HEK293T (cell line): ENCODE measurements at regions not wholly inside any gene's neighbourhood (a gene's known extent, or its start where the extent isn't known, plus 50 kb on each side); places are given as distances from the start of the nearest gene placed in this dataset.
"Not testable (repeated sequence)": the region's sequence is repeated elsewhere in the genome, so short reads cannot be mapped to it uniquely, and the experiment has no call there.

Experiments
- CTCF ChIA-PET: fragments of 350-600 bp; formaldehyde crosslinking; extraction: SDS; loops from one replicate; lab custom pipeline; 2021; ENCODE audit warnings: antibody characterized with exemption, inconsistent platforms; lab: Yijun Ruan, JAX
- POLR2A ChIA-PET: fragments of 350-600 bp; formaldehyde crosslinking; extraction: SDS; loops from one replicate; lab custom pipeline; 2020; ENCODE audit warnings: antibody characterized with exemption, inconsistent platforms; lab: Yijun Ruan, JAX
- DNase-seq: peaks from one replicate; pipeline ENCODE4 v3.0.0; 2012; ENCODE audit warnings: mixed read lengths; ENCODE audit errors: extremely low spot score
- ARNT ChIP-seq: fragments of 450-650 bp; IDR thresholded peaks from 2 replicates; pipeline ENCODE4 v1.6.1; 2017; ENCODE audit warnings: mild to moderate bottlenecking
- BHLHE40 ChIP-seq: fragments of 450-650 bp; IDR thresholded peaks from 2 replicates; pipeline ENCODE4 v1.6.1; 2016; ENCODE audit warnings: mild to moderate bottlenecking, moderate library complexity, borderline replicate concordance
- CTBP1 ChIP-seq: fragments of 450-650 bp; IDR thresholded peaks from 2 replicates; pipeline ENCODE4 v1.6.1; 2016; ENCODE audit warnings: borderline replicate concordance
- ELF4 ChIP-seq: fragments of 450-650 bp; IDR thresholded peaks from 2 replicates; pipeline ENCODE4 v1.6.1; 2017; ENCODE audit warnings: antibody characterized with exemption
- FOXA1 ChIP-seq: fragments of 450-650 bp; IDR thresholded peaks from 2 replicates; pipeline ENCODE4 v1.6.1; 2016; ENCODE audit warnings: mild to moderate bottlenecking
- FOXK2 ChIP-seq: fragments of 450-650 bp; IDR thresholded peaks from 2 replicates; pipeline ENCODE4 v1.6.1; 2016; ENCODE audit warnings: mild to moderate bottlenecking
- FOXM1 ChIP-seq: fragments of 450-650 bp; IDR thresholded peaks from 2 replicates; pipeline ENCODE4 v1.6.1; 2017; ENCODE audit warnings: mild to moderate bottlenecking, borderline replicate concordance
- HDGF ChIP-seq: fragments of 450-650 bp; IDR thresholded peaks from 2 replicates; pipeline ENCODE4 v1.6.1; 2017; ENCODE audit warnings: antibody characterized with exemption, borderline replicate concordance
- L3MBTL2 ChIP-seq: fragments of 450-650 bp; conservative IDR thresholded peaks from 2 replicates; pipeline ENCODE4 v1.6.1; 2016; ENCODE audit warnings: mild to moderate bottlenecking
- LEF1 ChIP-seq: fragments of 450-650 bp; IDR thresholded peaks from 2 replicates; pipeline ENCODE4 v1.6.1; 2017; ENCODE audit warnings: mild to moderate bottlenecking, borderline replicate concordance
- NFRKB ChIP-seq: fragments of 450-650 bp; IDR thresholded peaks from 2 replicates; pipeline ENCODE4 v1.6.1; 2016; ENCODE audit warnings: mild to moderate bottlenecking, moderate library complexity
- PKNOX1 ChIP-seq: fragments of 450-650 bp; IDR thresholded peaks from 2 replicates; pipeline ENCODE4 v1.6.1; 2016
- SP1 ChIP-seq: fragments of 450-650 bp; IDR thresholded peaks from 2 replicates; pipeline ENCODE4 v1.6.1; 2017
- SUZ12 ChIP-seq: fragments of 450-650 bp; IDR thresholded peaks from 2 replicates; pipeline ENCODE4 v1.6.1; 2016; ENCODE audit warnings: mild to moderate bottlenecking
- TARDBP ChIP-seq: fragments of 450-650 bp; IDR thresholded peaks from 2 replicates; pipeline ENCODE4 v1.6.1; 2016
- ZNF384 ChIP-seq: fragments of 450-650 bp; IDR thresholded peaks from 2 replicates; pipeline ENCODE4 v1.6.1; 2016

- TF ChIP-seq TARDBP, result no peak
- TF ChIP-seq BHLHE40, result no peak
- no peak for TF ChIP-seq CTBP1
- no peak for TF ChIP-seq L3MBTL2
- TF ChIP-seq SP1, result no peak
- TF ChIP-seq FOXK2, result no peak
- no peak for TF ChIP-seq SUZ12
- no peak for TF ChIP-seq ZNF384
- no peak for TF ChIP-seq FOXA1
- TF ChIP-seq ARNT, result no peak
- no peak for TF ChIP-seq HDGF
- no peak for TF ChIP-seq ELF4
- TF ChIP-seq PKNOX1, result no peak
- no peak for TF ChIP-seq LEF1
- no peak for TF ChIP-seq NFRKB
- ChIA-PET POLR2A (no interaction called here), CTCF (no interaction called here)
- DNase-seq, result no peak
These were observed 156.4 kb upstream of the CXCL13 start for GRCh38 chr4:77449171-77449570.

- TF ChIP-seq SP1 (no peak), FOXA1 (no peak), LEF1 (no peak), CTBP1 (no peak), L3MBTL2 (no peak), ARNT (no peak), NFRKB (no peak)
- ChIA-PET POLR2A (no interaction called here), CTCF (interaction anchor here (0.7 to 1.2 kb wide), 2 partner anchors 16 to 17 kb away, joined by 3 to 7 read pairs; no protein-coding TSS in a partner anchor)
- no peak for DNase-seq
These were observed 155.6 kb upstream of the CXCL13 start for GRCh38 chr4:77450006-77450405.

- ChIA-PET CTCF (no interaction called here), POLR2A (no interaction called here)
- DNase-seq, result no peak
- no peak for TF ChIP-seq TARDBP
- no peak for TF ChIP-seq ZNF384
- no peak for TF ChIP-seq SP1
- TF ChIP-seq ARNT, result no peak
- no peak for TF ChIP-seq SUZ12
- no peak for TF ChIP-seq L3MBTL2
- TF ChIP-seq PKNOX1, result no peak
- no peak for TF ChIP-seq HDGF
- TF ChIP-seq CTBP1, result no peak
- no peak for TF ChIP-seq ELF4
- TF ChIP-seq LEF1, result no peak
- no peak for TF ChIP-seq FOXM1
These were observed 154.1 kb upstream of the CXCL13 start for GRCh38 chr4:77451530-77451929.

GRCh38 chr4:77452117-77452516 lies 153.5 kb upstream of the CXCL13 start:
- CTCF ChIA-PET, DNase-seq, POLR2A ChIA-PET: not testable (repeated sequence)

GRCh38 chr4:77453911-77454310 lies 151.7 kb upstream of the CXCL13 start:
- CTCF ChIA-PET, result no interaction called here
- TF ChIP-seq FOXK2 (no peak), L3MBTL2 (no peak), TARDBP (no peak), LEF1 (no peak), ZNF384 (no peak), CTBP1 (no peak), SP1 (no peak), HDGF (no peak), SUZ12 (no peak), PKNOX1 (no peak)
- DNase-seq, result no peak
- POLR2A ChIA-PET, result no interaction called here

GRCh38 chr4:77454858-77455257 lies 150.8 kb upstream of the CXCL13 start:
- POLR2A ChIA-PET, result no interaction called here
- TF ChIP-seq CTBP1 (no peak), FOXM1 (no peak), SP1 (no peak), FOXA1 (no peak), BHLHE40 (no peak), FOXK2 (no peak), ELF4 (no peak), ARNT (no peak), ZNF384 (no peak), TARDBP (no peak), HDGF (no peak), SUZ12 (no peak), NFRKB (no peak), LEF1 (no peak), L3MBTL2 (no peak), PKNOX1 (no peak)
- CTCF ChIA-PET, result no interaction called here
- no peak for DNase-seq

GRCh38 chr4:77464100-77464499 lies 141.5 kb upstream of the CXCL13 start:
- DNase-seq, CTCF ChIA-PET, POLR2A ChIA-PET: not testable (repeated sequence)
